K562 (cell line): ENCODE measurements at regions not wholly inside any gene's neighbourhood (a gene's known extent, or its start where the extent isn't known, plus 50 kb on each side); places are given as distances from the start of the nearest gene placed in this dataset.

Experiments used
- ATAC-seq: fragments of 200-7000 bp; cut with Tn5 transposase; 3 replicates; pipeline ENCODE4 v1.9.1; 2020; ENCODE audit warnings: moderate library complexity
- BruUV-seq: library from RNA; stranded (reverse); fragments of 400-500 nt; replicated peaks from 2 replicates; lab custom pipeline; 2021; lab: Mats Ljungman, UMichigan
- CTCF ChIA-PET: fragments of 300-600 bp; formaldehyde crosslinking; extraction: SDS; loops from one replicate; lab custom pipeline; 2021; ENCODE audit warnings: low intra/inter-chr PET ratio; lab: Yijun Ruan, JAX
- POLR2A ChIA-PET: fragments of 300-600, 350-650 bp; sonication (Branson Sonifier 250); formaldehyde crosslinking; extraction: SDS; loops from one replicate; lab custom pipeline; 2021; ENCODE audit warnings: antibody characterized with exemption, inconsistent platforms; lab: Yijun Ruan, JAX
- DNase-seq, 4 experiments: peaks; one replicate each; pipeline versions ENCODE4 v3.0.0 to v3.0.0-alpha.2; 2011 to 2018; ENCODE audit warnings: low spot score in 3 of 4, mixed read lengths in 3 of 4; ENCODE audit errors: extremely low read depth in 1 of 4
- FAIRE-seq: peaks from 2 replicates; lab custom pipeline; 2011; peaks lifted over from hg19 to GRCh38; lab: Jason Lieb, UNC
- H2AFZ ChIP-seq: 2 replicates; pipeline ENCODE4 v1.6.0; 2011; ENCODE audit warnings: low read depth, low read length, control low read depth, inconsistent platforms
- H3K27ac ChIP-seq: fragments of 200-600 bp; 3 replicates; pipeline ENCODE4 v1.8.0; 2011; ENCODE audit warnings: low read depth, mild to moderate bottlenecking, control low read depth, inconsistent platforms, low read length, moderate library complexity, mixed read lengths; ENCODE audit errors: extremely low read depth
- H3K27me3 ChIP-seq, 2 experiments: fragments of 300-600 bp in 1 of 2; 2 replicates in 1 of 2; 3 replicates in 1 of 2; pipeline versions ENCODE4 v1.6.0 to v1.8.0; 2011; ENCODE audit warnings: inconsistent platforms in 2 of 2, low read length in 2 of 2, mild to moderate bottlenecking in 1 of 2, mixed read lengths in 1 of 2, moderate library complexity in 1 of 2; ENCODE audit not compliant: control insufficient read depth in 2 of 2, insufficient read depth in 2 of 2
- H3K36me3 ChIP-seq: fragments of 300-600 bp; 3 replicates; pipeline ENCODE4 v1.8.0; 2011; ENCODE audit warnings: mild to moderate bottlenecking, low read length, inconsistent platforms; ENCODE audit not compliant: control insufficient read depth, insufficient read depth
- H3K4me1 ChIP-seq, 2 experiments: fragments of 200-600 bp in 1 of 2; replicated peaks in 1 of 2; 2 replicates in 1 of 2; 3 replicates in 1 of 2; pipeline versions ENCODE4 v1.5.1 to v1.8.0; 2011; ENCODE audit warnings: inconsistent platforms in 2 of 2, low read length in 2 of 2, mild to moderate bottlenecking in 1 of 2, mixed read lengths in 1 of 2, moderate library complexity in 1 of 2; ENCODE audit not compliant: control insufficient read depth in 2 of 2, insufficient read depth in 2 of 2
- H3K4me2 ChIP-seq: 2 replicates; pipeline ENCODE4 v1.6.1; 2011; ENCODE audit warnings: low read length, control low read depth, inconsistent platforms, mixed read lengths; ENCODE audit not compliant: insufficient read depth
- H3K4me3 ChIP-seq: fragments of 200-600 bp; sonication (generic), shearing (Covaris generic); 2 replicates; pipeline ENCODE4 v1.5.1; 2016; ENCODE audit warnings: control low read depth, inconsistent platforms
- H3K79me2 ChIP-seq: fragments of 200-600 bp; 3 replicates; pipeline ENCODE4 v1.8.0; 2011; ENCODE audit warnings: low read length, inconsistent platforms; ENCODE audit not compliant: control insufficient read depth, insufficient read depth
- H3K9ac ChIP-seq, 2 experiments: 2 replicates each; pipeline versions ENCODE4 v1.6.0 to v1.6.1; 2011; ENCODE audit warnings: low read depth in 2 of 2, low read length in 2 of 2, control low read depth in 1 of 2, inconsistent platforms in 1 of 2, mild to moderate bottlenecking in 1 of 2, mixed read lengths in 1 of 2; ENCODE audit not compliant: insufficient read depth in 1 of 2
- H3K9me1 ChIP-seq: one replicate; pipeline ENCODE4 v1.6.0; 2011; ENCODE audit warnings: inconsistent platforms, mild to moderate bottlenecking, low read length, moderate library complexity; ENCODE audit not compliant: control insufficient read depth, insufficient read depth
- H3K9me3 ChIP-seq: replicated peaks from 2 replicates; pipeline ENCODE4 v1.5.1; 2011; ENCODE audit warnings: low read depth, low read length, inconsistent platforms; ENCODE audit not compliant: control insufficient read depth, insufficient read depth
- H4K20me1 ChIP-seq: replicated peaks from 2 replicates; pipeline ENCODE4 v1.6.1; 2011; ENCODE audit warnings: low read length, inconsistent platforms, mixed read lengths; ENCODE audit not compliant: control insufficient read depth, insufficient read depth
- ATF7 ChIP-seq: fragments of 450-650 bp; IDR thresholded peaks from 2 replicates; pipeline ENCODE4 v1.7.1; 2014; ENCODE audit warnings: mild to moderate bottlenecking, moderate library complexity
- BRCA1 ChIP-seq, 2 experiments: fragments of 450-650 bp in 1 of 2; sonication (generic) in 1 of 2; formaldehyde crosslinking in 1 of 2; IDR thresholded peaks; 2 replicates each; pipeline versions ENCODE4 v1.5.0 to v1.6.1; 2017 to 2020; ENCODE audit warnings: mild to moderate bottlenecking in 1 of 2, missing genetic modification reagents in 1 of 2
- CCNT2 ChIP-seq: IDR thresholded peaks from 2 replicates; pipeline ENCODE4 v1.6.1; 2011; ENCODE audit warnings: borderline replicate concordance, low read depth, mild to moderate bottlenecking, moderate library complexity, mixed read lengths, low read length; ENCODE audit not compliant: insufficient read length; ENCODE audit errors: extremely low read depth
- CTBP1 ChIP-seq: fragments of 450-650 bp; IDR thresholded peaks from 2 replicates; pipeline ENCODE4 v1.6.1; 2016; ENCODE audit warnings: borderline replicate concordance
- KLF13 ChIP-seq: fragments of 450-650 bp; IDR thresholded peaks from 2 replicates; pipeline ENCODE4 v1.6.1; 2016; ENCODE audit warnings: missing genetic modification characterization, low read depth, mild to moderate bottlenecking, missing compliant biosample characterization, moderate library complexity, borderline replicate concordance
- MBD2 ChIP-seq: sonication (generic); IDR thresholded peaks from 2 replicates; pipeline ENCODE4 v1.6.1; 2016; ENCODE audit warnings: low read depth, borderline replicate concordance
- MTA3 ChIP-seq: fragments of 450-650 bp; formaldehyde crosslinking; IDR thresholded peaks from 2 replicates; pipeline ENCODE4 v1.6.1; 2017; ENCODE audit warnings: mild to moderate bottlenecking, borderline replicate concordance
- NFE2L1 ChIP-seq: fragments of 450-650 bp; IDR thresholded peaks from 2 replicates; pipeline ENCODE4 v1.6.1; 2016; ENCODE audit warnings: missing genetic modification characterization, low read depth, mild to moderate bottlenecking, missing compliant biosample characterization, moderate library complexity, borderline replicate concordance
- NFXL1 ChIP-seq: fragments of 450-650 bp; formaldehyde crosslinking; IDR thresholded peaks from 2 replicates; pipeline ENCODE4 v1.4.0; 2021; ENCODE audit warnings: mild to moderate bottlenecking
- OTX1 ChIP-seq: fragments of 450-650 bp; formaldehyde crosslinking; IDR thresholded peaks from 2 replicates; pipeline ENCODE4 v1.4.0; 2022; ENCODE audit warnings: mild to moderate bottlenecking
- ZNF146 ChIP-seq: IDR thresholded peaks from one replicate; pipeline ENCODE4 v1.6.1; 2018; ENCODE audit warnings: missing compliant biosample characterization; ENCODE audit not compliant: unreplicated experiment
- ZNF24 ChIP-seq: fragments of 450-650 bp; IDR thresholded peaks from 2 replicates; pipeline ENCODE4 v1.6.1; 2016
- ZSCAN32 ChIP-seq: fragments of 450-650 bp; formaldehyde crosslinking; IDR thresholded peaks from 2 replicates; pipeline ENCODE4 v1.4.0; 2020; ENCODE audit warnings: mild to moderate bottlenecking, moderate library complexity
- WGBS: fragments of 100-300 bp; shearing (Covaris generic); methylation state at CpG from one replicate; pipeline ENCODE4 v1.1.6; 2016; ENCODE audit warnings: low coverage, mixed read lengths; ENCODE audit not compliant: insufficient coverage; ENCODE audit errors: missing lambda C conversion rate; 5-methylcytosine and 5-hydroxymethylcytosine counted together
- in situ Hi-C: fragments of 300-500 bp; cut with MboI; formaldehyde crosslinking; loops from 4 replicates; pipeline ENCODE4 v1.15.0; 2018; ENCODE audit warnings: inconsistent platforms, mixed read lengths
- intact Hi-C: fragments of 100-400 bp; cut with micrococcal nuclease; formaldehyde crosslinking; loops from 2 replicates; pipeline ENCODE4 v1.14.2; 2022
- TF ChIP-seq, protein P1 (sequence below): fragments of 250-450 bp; sonication (Bioruptor Pico); IDR thresholded peaks from 2 replicates; pipeline ENCODE4 v1.5.0; 2021; ENCODE audit warnings: mild to moderate bottlenecking, borderline replicate concordance
- TF ChIP-seq, protein P2 (sequence below): IDR thresholded peaks from 2 replicates; pipeline ENCODE4 v1.6.1; 2011; ENCODE audit not compliant: insufficient read length; ENCODE audit errors: extremely low read depth
- TF ChIP-seq, protein P3 (sequence below): fragments of 250-450 bp; sonication (Bioruptor Pico); IDR thresholded peaks from 2 replicates; pipeline ENCODE4 v1.8.0; 2021; ENCODE audit warnings: borderline replicate concordance, mild to moderate bottlenecking, moderate library complexity; ENCODE audit not compliant: poor library complexity, severe bottlenecking
- TF ChIP-seq, protein P4 (sequence below): fragments of 250-450 bp; sonication (Bioruptor Pico); IDR thresholded peaks from 2 replicates; pipeline ENCODE4 v1.4.0; 2020; ENCODE audit warnings: mild to moderate bottlenecking, moderate library complexity

DNA sequence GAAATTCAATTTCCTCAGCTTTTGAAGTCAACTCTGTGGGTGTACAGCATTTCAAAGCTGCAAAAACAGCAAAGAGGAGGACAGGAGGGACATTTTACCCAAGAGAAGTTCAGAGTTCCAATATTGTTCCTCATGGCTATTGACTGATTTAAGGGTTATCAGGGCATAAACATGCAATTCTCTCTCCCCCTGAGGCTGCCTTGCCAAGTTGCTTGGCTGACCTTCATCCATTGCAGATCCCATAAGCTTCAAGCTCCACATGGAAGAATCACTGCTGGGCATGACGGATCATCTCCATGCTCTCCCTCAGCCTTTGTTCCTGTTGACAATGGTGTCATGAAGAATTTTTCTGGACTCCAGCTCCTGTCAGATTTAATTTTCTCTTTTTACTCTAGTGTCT lies 115.2 kb upstream of the SERBP1 start:
- Histone ChIP-seq H3K9me3 (no peaks in the 10 kb centered on the region), H3K36me3 (no peaks in the 10 kb centered on the region), H3K4me1 (no peaks in the 10 kb centered on the region; a peak in 2 of 5 replicates), H3K27me3 (no peaks in the 10 kb centered on the region), H3K27ac (no peak overlapping the region), H3K9ac (no peak overlapping the region), H2AFZ (no peak overlapping the region), H4K20me1 (no peaks in the 10 kb centered on the region), H3K9me1 (no peaks in the 10 kb centered on the region), H3K4me3 (no peak overlapping the region)
- intact Hi-C loops = no loop called here
- no peak for FAIRE-seq
- no peak for DNase-seq
- WGBS = 81% methylated on average over 1 of the region's 1 CpG
- ChIA-PET POLR2A (interaction anchor here (0.5 to 1.0 kb wide), 3 partner anchors 139 to 146 kb away, joined by 3 to 6 read pairs (median 3); partner anchors contain the start of gene GADD45A), CTCF (interaction anchor here (0.7 kb wide), 1 partner anchor 217 kb away, joined by 4 read pairs; no protein-coding TSS in a partner anchor)
- BruUV-seq = no TSS peak
- TF ChIP-seq, protein P1, sequence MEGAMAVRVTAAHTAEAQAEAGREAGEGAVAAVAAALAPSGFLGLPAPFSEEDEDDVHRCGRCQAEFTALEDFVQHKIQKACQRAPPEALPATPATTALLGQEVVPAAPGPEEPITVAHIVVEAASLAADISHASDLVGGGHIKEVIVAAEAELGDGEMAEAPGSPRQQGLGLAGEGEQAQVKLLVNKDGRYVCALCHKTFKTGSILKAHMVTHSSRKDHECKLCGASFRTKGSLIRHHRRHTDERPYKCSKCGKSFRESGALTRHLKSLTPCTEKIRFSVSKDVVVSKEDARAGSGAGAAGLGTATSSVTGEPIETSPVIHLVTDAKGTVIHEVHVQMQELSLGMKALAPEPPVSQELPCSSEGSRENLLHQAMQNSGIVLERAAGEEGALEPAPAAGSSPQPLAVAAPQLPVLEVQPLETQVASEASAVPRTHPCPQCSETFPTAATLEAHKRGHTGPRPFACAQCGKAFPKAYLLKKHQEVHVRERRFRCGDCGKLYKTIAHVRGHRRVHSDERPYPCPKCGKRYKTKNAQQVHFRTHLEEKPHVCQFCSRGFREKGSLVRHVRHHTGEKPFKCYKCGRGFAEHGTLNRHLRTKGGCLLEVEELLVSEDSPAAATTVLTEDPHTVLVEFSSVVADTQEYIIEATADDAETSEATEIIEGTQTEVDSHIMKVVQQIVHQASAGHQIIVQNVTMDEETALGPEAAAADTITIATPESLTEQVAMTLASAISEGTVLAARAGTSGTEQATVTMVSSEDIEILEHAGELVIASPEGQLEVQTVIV (CRISPR knock-in tag) = no peak
- TF ChIP-seq, protein P2, sequence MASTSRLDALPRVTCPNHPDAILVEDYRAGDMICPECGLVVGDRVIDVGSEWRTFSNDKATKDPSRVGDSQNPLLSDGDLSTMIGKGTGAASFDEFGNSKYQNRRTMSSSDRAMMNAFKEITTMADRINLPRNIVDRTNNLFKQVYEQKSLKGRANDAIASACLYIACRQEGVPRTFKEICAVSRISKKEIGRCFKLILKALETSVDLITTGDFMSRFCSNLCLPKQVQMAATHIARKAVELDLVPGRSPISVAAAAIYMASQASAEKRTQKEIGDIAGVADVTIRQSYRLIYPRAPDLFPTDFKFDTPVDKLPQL = no peak
- TF ChIP-seq MTA3 (no peak), CTBP1 (no peak), OTX1 (CRISPR knock-in tag) (no peak), KLF13 (tag) (no peak), ZNF24 (no peak), ZNF146 (CRISPR knock-in tag) (no peak), NFE2L1 (no peak), BRCA1 (IDR thresholded peaks at IDR 0.05) (no peak), BRCA1 (CRISPR knock-in tag; IDR thresholded peaks at IDR 0.05) (no peak), ATF7 (no peak), MBD2 (no peak), NFXL1 (CRISPR knock-in tag) (no peak), ZSCAN32 (CRISPR knock-in tag) (no peak), CCNT2 (no peak)
- TF ChIP-seq, protein P3, sequence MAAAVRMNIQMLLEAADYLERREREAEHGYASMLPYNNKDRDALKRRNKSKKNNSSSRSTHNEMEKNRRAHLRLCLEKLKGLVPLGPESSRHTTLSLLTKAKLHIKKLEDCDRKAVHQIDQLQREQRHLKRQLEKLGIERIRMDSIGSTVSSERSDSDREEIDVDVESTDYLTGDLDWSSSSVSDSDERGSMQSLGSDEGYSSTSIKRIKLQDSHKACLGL (CRISPR knock-in tag) = no peak
- TF ChIP-seq, protein P4, sequence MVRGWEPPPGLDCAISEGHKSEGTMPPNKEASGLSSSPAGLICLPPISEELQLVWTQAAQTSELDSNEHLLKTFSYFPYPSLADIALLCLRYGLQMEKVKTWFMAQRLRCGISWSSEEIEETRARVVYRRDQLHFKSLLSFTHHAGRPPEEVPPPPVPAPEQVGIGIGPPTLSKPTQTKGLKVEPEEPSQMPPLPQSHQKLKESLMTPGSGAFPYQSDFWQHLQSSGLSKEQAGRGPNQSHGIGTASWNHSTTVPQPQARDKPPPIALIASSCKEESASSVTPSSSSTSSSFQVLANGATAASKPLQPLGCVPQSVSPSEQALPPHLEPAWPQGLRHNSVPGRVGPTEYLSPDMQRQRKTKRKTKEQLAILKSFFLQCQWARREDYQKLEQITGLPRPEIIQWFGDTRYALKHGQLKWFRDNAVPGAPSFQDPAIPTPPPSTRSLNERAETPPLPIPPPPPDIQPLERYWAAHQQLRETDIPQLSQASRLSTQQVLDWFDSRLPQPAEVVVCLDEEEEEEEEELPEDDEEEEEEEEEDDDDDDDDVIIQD (CRISPR knock-in tag) = no peak
- TF ChIP-seq, all 486 proteins: peak for 0
- Histone ChIP-seq H3K79me2 (no peaks in the 10 kb centered on the region), H3K4me2 (no peak overlapping the region)
- in situ Hi-C loops = loop anchor here (25.0 kb wide), 3 partner anchors 567 to 917 kb away; no protein-coding TSS in a partner anchor
- ATAC-seq = no peak
